ENCODE measurements at regions not wholly inside any gene's neighbourhood (a gene's known extent, or its start where the extent isn't known, plus 50 kb on each side); places are given as distances from the start of the nearest gene placed in this dataset.

GRCh38 chr14:26987744-26988363, 390.0 kb upstream of the NOVA1 start:
- peaks cover 28% of the 10 kb centered on the region for H3K27me3 ChIP-seq (ENCODE audit: insufficient read depth, poor library complexity, severe bottlenecking)
- H3K36me3 ChIP-seq (ENCODE audit: low read depth), result no peaks in the 10 kb centered on the region
- DNase-seq (ENCODE audit: low spot score), result no peak
- no peaks in the 10 kb centered on the region for H3K9me3 ChIP-seq (ENCODE audit: severe bottlenecking)
- no peak overlapping the region for H3K4me3 ChIP-seq (ENCODE audit: severe bottlenecking)
- ATAC-seq (ENCODE audit: low read depth), result no peak
- no peaks in the 10 kb centered on the region for H3K4me1 ChIP-seq (ENCODE audit: insufficient read depth, poor library complexity, severe bottlenecking)
- no peak for TF ChIP-seq CTCF (IDR thresholded peaks at IDR 0.05; ENCODE audit: poor library complexity, severe bottlenecking)
- H3K27ac ChIP-seq (ENCODE audit: poor library complexity, severe bottlenecking), result no peak overlapping the region

- Histone ChIP-seq H3K4me1 (ENCODE audit: insufficient read depth, poor library complexity, severe bottlenecking) (no peaks in the 10 kb centered on the region), H3K36me3 (ENCODE audit: low read depth) (no peaks in the 10 kb centered on the region), H3K27me3 (ENCODE audit: insufficient read depth, poor library complexity, severe bottlenecking) (peaks cover 14% of the 10 kb centered on the region), H3K27ac (ENCODE audit: poor library complexity, severe bottlenecking) (no peak overlapping the region), H3K9me3 (ENCODE audit: severe bottlenecking) (no peaks in the 10 kb centered on the region), H3K4me3 (ENCODE audit: severe bottlenecking) (no peak overlapping the region)
- DNase-seq (ENCODE audit: low spot score) (no peak), ATAC-seq (ENCODE audit: low read depth) (no peak)
- no peak for TF ChIP-seq CTCF (IDR thresholded peaks at IDR 0.05; ENCODE audit: poor library complexity, severe bottlenecking)
These were observed 393.1 kb upstream of the NOVA1 start for GRCh38 chr14:26990946-26991345.

- no peaks in the 10 kb centered on the region for H3K36me3 ChIP-seq (ENCODE audit: low read depth)
- no peak for DNase-seq (ENCODE audit: low spot score)
These were observed 394.7 kb upstream of the NOVA1 start for GRCh38 chr14:26992403-26993115.

GRCh38 chr14:26993556-26993955, 395.7 kb upstream of the NOVA1 start:
- H3K9me3 ChIP-seq (ENCODE audit: severe bottlenecking), result no peaks in the 10 kb centered on the region
- no peak overlapping the region for H3K27ac ChIP-seq (ENCODE audit: poor library complexity, severe bottlenecking)
- no peaks in the 10 kb centered on the region for H3K27me3 ChIP-seq (ENCODE audit: insufficient read depth, poor library complexity, severe bottlenecking)
- H3K36me3 ChIP-seq (ENCODE audit: low read depth), result no peaks in the 10 kb centered on the region
- no peaks in the 10 kb centered on the region for H3K4me1 ChIP-seq (ENCODE audit: insufficient read depth, poor library complexity, severe bottlenecking)
- TF ChIP-seq CTCF (IDR thresholded peaks at IDR 0.05; ENCODE audit: poor library complexity, severe bottlenecking), result no peak
- ATAC-seq (ENCODE audit: low read depth) (no peak), DNase-seq (ENCODE audit: low spot score) (no peak)
- H3K4me3 ChIP-seq (ENCODE audit: severe bottlenecking), result no peak overlapping the region

More at GRCh38 chr14:26992403-26993115, 394.7 kb upstream of the NOVA1 start:
- H3K27me3 ChIP-seq (ENCODE audit: insufficient read depth, poor library complexity, severe bottlenecking), result no peaks in the 10 kb centered on the region
- no peaks in the 10 kb centered on the region for H3K4me1 ChIP-seq (ENCODE audit: insufficient read depth, poor library complexity, severe bottlenecking)
- H3K9me3 ChIP-seq (ENCODE audit: severe bottlenecking), result no peaks in the 10 kb centered on the region
- H3K27ac ChIP-seq (ENCODE audit: poor library complexity, severe bottlenecking), result no peak overlapping the region
- no peak for ATAC-seq (ENCODE audit: low read depth)
- no peak overlapping the region for H3K4me3 ChIP-seq (ENCODE audit: severe bottlenecking)
- TF ChIP-seq CTCF (IDR thresholded peaks at IDR 0.05; ENCODE audit: poor library complexity, severe bottlenecking), result no peak

GRCh38 chr14:26995301-26995700, 397.5 kb upstream of the NOVA1 start:
- no peaks in the 10 kb centered on the region for H3K9me3 ChIP-seq (ENCODE audit: severe bottlenecking)

More at GRCh38 chr14:26995301-26995700, 397.5 kb upstream of the NOVA1 start:
- Histone ChIP-seq H3K27me3 (ENCODE audit: insufficient read depth, poor library complexity, severe bottlenecking) (no peaks in the 10 kb centered on the region), H3K4me3 (ENCODE audit: severe bottlenecking) (no peak overlapping the region), H3K27ac (ENCODE audit: poor library complexity, severe bottlenecking) (no peak overlapping the region), H3K36me3 (ENCODE audit: low read depth) (no peaks in the 10 kb centered on the region), H3K4me1 (ENCODE audit: insufficient read depth, poor library complexity, severe bottlenecking) (no peaks in the 10 kb centered on the region)
- no peak for TF ChIP-seq CTCF (IDR thresholded peaks at IDR 0.05; ENCODE audit: poor library complexity, severe bottlenecking)
- no peak for ATAC-seq (ENCODE audit: low read depth)
- no peak for DNase-seq (ENCODE audit: low spot score)
